ENCODE measurements at regions not wholly inside any gene's neighbourhood (a gene's known extent, or its start where the extent isn't known, plus 50 kb on each side); places are given as distances from the start of the nearest gene placed in this dataset.

DNA sequence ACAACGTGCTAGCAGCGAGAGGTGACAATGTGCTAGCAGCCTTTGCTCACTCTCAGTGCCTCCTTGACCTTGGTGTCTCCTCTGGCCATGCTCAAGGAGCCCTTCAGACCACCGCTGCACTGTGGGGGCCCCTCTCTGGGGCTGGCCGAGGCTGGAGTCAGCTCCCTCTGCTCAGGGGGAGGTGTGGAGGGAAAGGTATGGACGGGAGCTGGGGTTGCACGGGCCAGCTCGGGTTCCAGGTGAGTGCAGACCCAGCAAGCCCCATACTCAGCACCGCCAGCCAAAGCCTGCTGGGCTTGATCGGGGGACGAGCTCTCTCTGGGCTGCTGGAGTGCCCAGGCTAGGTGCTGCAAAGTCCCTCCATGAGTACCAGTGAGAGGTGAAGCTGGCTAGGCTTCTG, 180.2 kb downstream of the TRIM36 start:
- H3K27ac ChIP-seq = no peak overlapping the region
- TF ChIP-seq, protein P1, sequence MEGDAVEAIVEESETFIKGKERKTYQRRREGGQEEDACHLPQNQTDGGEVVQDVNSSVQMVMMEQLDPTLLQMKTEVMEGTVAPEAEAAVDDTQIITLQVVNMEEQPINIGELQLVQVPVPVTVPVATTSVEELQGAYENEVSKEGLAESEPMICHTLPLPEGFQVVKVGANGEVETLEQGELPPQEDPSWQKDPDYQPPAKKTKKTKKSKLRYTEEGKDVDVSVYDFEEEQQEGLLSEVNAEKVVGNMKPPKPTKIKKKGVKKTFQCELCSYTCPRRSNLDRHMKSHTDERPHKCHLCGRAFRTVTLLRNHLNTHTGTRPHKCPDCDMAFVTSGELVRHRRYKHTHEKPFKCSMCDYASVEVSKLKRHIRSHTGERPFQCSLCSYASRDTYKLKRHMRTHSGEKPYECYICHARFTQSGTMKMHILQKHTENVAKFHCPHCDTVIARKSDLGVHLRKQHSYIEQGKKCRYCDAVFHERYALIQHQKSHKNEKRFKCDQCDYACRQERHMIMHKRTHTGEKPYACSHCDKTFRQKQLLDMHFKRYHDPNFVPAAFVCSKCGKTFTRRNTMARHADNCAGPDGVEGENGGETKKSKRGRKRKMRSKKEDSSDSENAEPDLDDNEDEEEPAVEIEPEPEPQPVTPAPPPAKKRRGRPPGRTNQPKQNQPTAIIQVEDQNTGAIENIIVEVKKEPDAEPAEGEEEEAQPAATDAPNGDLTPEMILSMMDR (conservative IDR thresholded peaks at IDR 0.05) = no peak

DNA sequence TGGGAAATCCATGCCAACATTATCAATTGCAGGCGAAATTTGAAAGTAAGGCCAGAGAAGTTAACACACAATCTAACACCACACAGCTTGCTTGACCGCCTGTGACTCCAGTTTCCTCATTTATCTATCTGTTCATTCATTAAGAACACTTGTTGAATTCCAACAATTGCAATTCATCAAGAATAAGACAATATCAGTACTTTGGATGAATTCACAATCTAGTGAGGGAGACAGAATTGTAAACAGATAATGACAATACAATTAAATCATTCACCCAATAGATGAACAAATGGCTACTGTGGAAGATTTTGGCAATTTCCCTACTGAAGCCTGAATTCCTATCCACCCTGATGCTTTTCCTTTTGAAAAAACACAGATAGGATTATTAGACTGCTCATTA, 181.6 kb downstream of the TRIM36 start:
- no peak overlapping the region for H3K27ac ChIP-seq
- TF ChIP-seq, protein P1 (conservative IDR thresholded peaks at IDR 0.05) = no peak

DNA sequence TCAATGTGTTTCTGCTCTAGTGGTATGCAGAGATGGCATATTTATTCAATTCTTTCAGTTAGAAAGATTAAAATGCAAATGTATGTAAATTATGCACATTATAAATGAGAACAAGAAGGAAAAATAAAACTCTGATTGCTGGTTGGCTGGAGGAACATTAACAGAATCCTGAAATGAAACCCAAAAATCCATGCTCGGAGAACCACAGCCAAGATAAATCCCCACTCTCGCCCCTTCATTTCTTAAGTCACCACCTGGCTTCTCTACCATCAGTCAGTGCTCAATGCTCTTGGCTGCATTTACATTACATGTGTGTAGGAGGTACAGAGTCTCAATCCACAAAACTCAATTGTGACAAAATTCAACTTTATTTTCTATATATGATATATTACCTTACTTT, 184.9 kb downstream of the TRIM36 start:
- no peak overlapping the region for H3K27ac ChIP-seq

DNA sequence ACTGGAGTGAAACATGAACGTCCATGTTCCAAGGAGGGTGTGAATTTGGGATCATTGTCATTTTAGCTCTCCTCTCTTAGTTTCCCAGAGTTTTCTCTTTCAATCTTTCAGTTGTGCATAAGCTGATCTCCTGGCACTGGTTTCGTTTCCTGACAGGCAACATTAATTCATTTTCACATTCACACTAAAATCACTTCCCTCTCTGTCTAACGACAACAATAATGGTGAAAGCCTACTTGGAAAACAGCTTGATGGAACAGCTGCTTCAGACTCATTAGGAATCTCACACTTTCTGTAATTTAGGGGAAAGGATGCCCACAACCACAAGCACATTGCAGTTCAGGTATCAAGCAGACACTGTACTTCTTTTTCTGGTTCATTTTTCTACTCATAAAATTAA, 188.6 kb downstream of the TRIM36 start:
- TF ChIP-seq, protein P1 (conservative IDR thresholded peaks at IDR 0.05) = no peak
- no peak overlapping the region for H3K27ac ChIP-seq

More for the DNA sequence above, 184.9 kb downstream of the TRIM36 start:
- TF ChIP-seq, protein P1 (conservative IDR thresholded peaks at IDR 0.05) = no peak

DNA sequence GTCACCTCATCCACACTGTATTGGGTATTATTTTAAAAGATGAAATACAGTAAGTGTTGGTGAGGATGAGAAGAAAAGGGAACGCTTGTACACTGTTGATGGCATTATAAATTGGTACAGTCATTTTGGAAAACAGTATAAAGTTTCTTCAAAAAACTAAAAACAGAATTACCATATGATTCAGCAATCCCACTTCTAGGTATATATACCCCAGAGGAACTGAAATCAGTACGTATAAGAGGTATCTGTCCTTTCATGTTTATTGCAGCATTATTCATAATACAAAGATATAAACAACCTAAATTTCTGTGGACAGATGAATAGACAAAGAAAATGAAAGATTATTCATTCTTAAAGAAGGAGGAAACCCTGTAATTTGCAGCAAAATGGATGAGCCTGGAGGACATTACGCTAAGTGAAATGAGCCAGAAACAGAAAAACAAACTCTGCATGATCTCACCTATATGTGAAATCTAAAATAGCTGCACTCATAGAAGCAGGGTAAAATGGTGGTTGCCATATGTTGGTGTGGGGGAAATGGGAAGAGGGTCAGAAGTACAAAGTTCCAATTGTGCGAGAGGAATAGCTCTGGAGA, 191.6 kb downstream of the TRIM36 start:
- TF ChIP-seq, protein P1 (conservative IDR thresholded peaks at IDR 0.05) = no peak
- no peak overlapping the region for H3K27ac ChIP-seq

DNA sequence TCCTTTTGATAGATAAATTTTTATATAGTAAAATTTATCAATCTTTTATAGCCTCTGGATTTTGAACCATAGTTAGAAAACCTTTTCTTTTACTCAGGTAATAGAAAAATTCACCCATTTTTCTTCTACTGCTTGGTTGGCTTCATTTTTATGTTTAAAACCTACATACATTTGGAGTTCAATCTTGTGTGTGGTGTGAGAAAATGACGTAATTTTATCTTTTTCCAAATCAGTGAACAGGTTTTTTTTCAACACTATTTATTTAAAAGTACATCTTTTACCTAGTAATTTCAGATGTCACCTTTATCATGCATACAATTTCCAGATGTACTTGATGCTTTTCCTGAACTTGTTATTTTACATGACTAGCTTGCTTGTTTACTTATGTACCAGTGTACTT, 200.2 kb downstream of the TRIM36 start:
- no peak overlapping the region for H3K27ac ChIP-seq
- TF ChIP-seq, protein P1 (conservative IDR thresholded peaks at IDR 0.05) = no peak

DNA sequence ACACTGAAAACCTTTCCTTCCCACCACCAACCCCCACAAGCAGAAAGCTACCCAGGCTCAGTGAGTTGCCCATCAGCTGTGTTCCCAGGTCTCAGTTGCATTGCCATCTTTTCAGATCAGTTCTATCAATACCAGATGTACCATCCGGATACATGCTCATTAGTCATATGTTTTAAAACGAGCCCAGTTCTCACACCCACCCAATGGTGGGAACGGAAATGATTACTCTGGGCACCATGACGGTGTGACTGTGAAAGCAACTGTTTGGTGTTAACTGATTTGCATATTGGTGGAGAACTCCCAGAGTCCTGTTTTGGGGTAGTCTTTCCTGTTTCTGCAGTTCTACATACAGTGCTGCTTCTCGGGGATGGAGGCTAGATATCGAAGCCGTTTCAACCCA, 212.3 kb downstream of the TRIM36 start:
- no peak overlapping the region for H3K27ac ChIP-seq
- TF ChIP-seq, protein P1 (conservative IDR thresholded peaks at IDR 0.05) = no peak

Measured in VCaP (cell line).